ENCODE measurements at regions not wholly inside any gene's neighbourhood (a gene's known extent, or its start where the extent isn't known, plus 50 kb on each side); places are given as distances from the start of the nearest gene placed in this dataset.

- TF ChIP-seq CTCF (IDR thresholded peaks at IDR 0.05) (no peak), POLR2A (IDR thresholded peaks at IDR 0.05) (no peak)
- Histone ChIP-seq H3K4me1 (peaks cover 8% of the 10 kb centered on the region), H3K27me3 (no peaks in the 10 kb centered on the region), H3K36me3 (replicated peaks in 1 of 2; ENCODE audit: insufficient read depth in 1 of 2, low read depth in 2 of 2) (no peaks in the 10 kb centered on the region), H3K4me3 (no peak overlapping the region), H3K9me3 (peaks cover 0 to 5% (median 0%) of the 10 kb centered on the region in 3 donors), H3K27ac (no peak overlapping the region)
- intact Hi-C loops (cut with DNase I): no loop called here
- ATAC-seq: no peak
- WGBS, 2 donors: 32 to 46% methylated on average over 6 to 7 of the region's 7 CpGs
- no peak for DNase-seq
Observed at GRCh38 chr6:14619419-14619781, 501.8 kb downstream of the CD83 start.

- no peak for DNase-seq
- intact Hi-C loops (cut with DNase I): no loop called here
- no peak overlapping the region for H3K27ac ChIP-seq
- peaks cover 0 to 5% (median 0%) of the 10 kb centered on the region in 3 donors for H3K9me3 ChIP-seq
- peaks cover 8% of the 10 kb centered on the region for H3K4me1 ChIP-seq
- no peaks in the 10 kb centered on the region for H3K27me3 ChIP-seq
- no peaks in the 10 kb centered on the region for H3K36me3 ChIP-seq (replicated peaks in 1 of 2; ENCODE audit: insufficient read depth in 1 of 2, low read depth in 2 of 2)
- 65 to 73% methylated on average over 3 to 9 of the region's 9 CpGs for WGBS, 2 donors
- TF ChIP-seq POLR2A (IDR thresholded peaks at IDR 0.05) (no peak), CTCF (IDR thresholded peaks at IDR 0.05) (no peak)
- no peak overlapping the region for H3K4me3 ChIP-seq
- no peak for ATAC-seq
Observed at GRCh38 chr6:14620522-14620921, 502.9 kb downstream of the CD83 start.

DNA sequence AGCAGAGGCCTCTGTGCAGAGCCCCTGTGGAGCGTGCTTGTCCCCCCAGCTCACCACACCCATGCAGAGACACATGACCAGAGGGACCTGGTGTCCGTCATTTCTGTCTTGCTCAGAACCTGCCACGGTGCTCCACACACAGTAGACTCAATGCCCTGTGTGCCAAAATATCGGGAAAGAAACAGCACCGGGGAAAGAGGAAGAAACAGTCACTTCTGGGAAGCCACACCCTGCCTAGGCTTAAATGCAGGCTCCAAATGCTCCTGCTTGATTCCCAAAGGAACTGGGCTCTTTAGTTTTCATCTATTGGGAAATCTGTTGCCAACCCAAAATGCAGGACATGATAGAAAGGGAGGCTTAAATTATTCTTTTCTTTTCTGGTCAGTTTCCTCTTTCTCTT is 503.9 kb downstream of the CD83 start:
- Histone ChIP-seq H3K27ac (no peak overlapping the region), H3K36me3 (replicated peaks in 1 of 2; ENCODE audit: insufficient read depth in 1 of 2, low read depth in 2 of 2) (no peaks in the 10 kb centered on the region), H3K9me3 (no peaks in the 10 kb centered on the region), H3K27me3 (no peaks in the 10 kb centered on the region), H3K4me3 (no peak overlapping the region), H3K4me1 (peaks cover 8% of the 10 kb centered on the region)
- no peak for TF ChIP-seq POLR2A (IDR thresholded peaks at IDR 0.05)
- no peak for TF ChIP-seq CTCF (IDR thresholded peaks at IDR 0.05)
- 42 to 64% methylated on average over 5 of the region's 5 CpGs for WGBS, 2 donors
- DNase-seq (no peak), ATAC-seq (no peak)
- intact Hi-C loops (cut with DNase I): no loop called here

GRCh38 chr6:14622085-14622484 is 504.5 kb downstream of the CD83 start:
- Histone ChIP-seq H3K4me1 (peaks cover 8% of the 10 kb centered on the region), H3K27me3 (no peaks in the 10 kb centered on the region), H3K4me3 (no peak overlapping the region), H3K36me3 (replicated peaks in 1 of 2; ENCODE audit: insufficient read depth in 1 of 2, low read depth in 2 of 2) (no peaks in the 10 kb centered on the region), H3K27ac (no peak overlapping the region), H3K9me3 (no peaks in the 10 kb centered on the region)
- DNase-seq (no peak), ATAC-seq (no peak)
- intact Hi-C loops (cut with DNase I): no loop called here
- WGBS, 2 donors: 14 to 19% methylated on average over 11 of the region's 11 CpGs
- TF ChIP-seq CTCF (IDR thresholded peaks at IDR 0.05) (no peak), POLR2A (IDR thresholded peaks at IDR 0.05) (no peak)

- intact Hi-C loops (cut with DNase I): no loop called here
- Histone ChIP-seq H3K27me3 (no peaks in the 10 kb centered on the region), H3K9me3 (no peaks in the 10 kb centered on the region), H3K4me3 (no peak overlapping the region), H3K36me3 (replicated peaks in 1 of 2; ENCODE audit: insufficient read depth in 1 of 2, low read depth in 2 of 2) (no peaks in the 10 kb centered on the region), H3K27ac (no peak overlapping the region), H3K4me1 (peaks cover 8% of the 10 kb centered on the region)
- no peak for ATAC-seq
- no peak for DNase-seq
- TF ChIP-seq POLR2A (IDR thresholded peaks at IDR 0.05): no peak
- TF ChIP-seq CTCF (IDR thresholded peaks at IDR 0.05): no peak
- WGBS, 2 donors: 56 to 58% methylated on average over 6 of the region's 6 CpGs
Observed at GRCh38 chr6:14622909-14623505, 505.4 kb downstream of the CD83 start.

Measured in body of pancreas (tissue), 4 donors.